Mesenchymal stem cell (in vitro differentiated cells and primary cell): ENCODE measurements at regions not wholly inside any gene's neighbourhood (a gene's known extent, or its start where the extent isn't known, plus 50 kb on each side); places are given as distances from the start of the nearest gene placed in this dataset.

Experiments
- DNase-seq: peaks from one replicate; pipeline ENCODE4 v3.0.0-alpha.2; 2013
- H2AFZ ChIP-seq: one replicate; pipeline ENCODE4 v1.6.1; 2013; ENCODE audit warnings: low read depth, mild to moderate bottlenecking, control low read depth, inconsistent platforms, low read length, moderate library complexity
- H2AK5ac ChIP-seq: 2 replicates; pipeline ENCODE4 v1.6.1; 2013; ENCODE audit warnings: low read length, moderate library complexity, mild to moderate bottlenecking, inconsistent platforms; ENCODE audit not compliant: severe bottlenecking
- H2BK120ac ChIP-seq: one replicate; pipeline ENCODE4 v1.6.1; 2013; ENCODE audit warnings: low read depth, mild to moderate bottlenecking, inconsistent platforms, low read length, moderate library complexity
- H2BK12ac ChIP-seq, 2 experiments: one replicate each; pipeline ENCODE4 v1.6.1; 2013; ENCODE audit warnings: inconsistent platforms in 2 of 2, low read length in 2 of 2, mild to moderate bottlenecking in 2 of 2, moderate library complexity in 2 of 2, control low read depth in 1 of 2
- H2BK15ac ChIP-seq: one replicate; pipeline ENCODE4 v1.6.1; 2013; ENCODE audit warnings: mild to moderate bottlenecking, low read depth, inconsistent platforms; ENCODE audit not compliant: poor library complexity, severe bottlenecking
- H2BK5ac ChIP-seq: 2 replicates; pipeline ENCODE4 v1.6.1; 2013; ENCODE audit warnings: low read depth, mild to moderate bottlenecking, low read length, control low read depth, inconsistent platforms; ENCODE audit not compliant: poor library complexity, severe bottlenecking
- H3K14ac ChIP-seq, 2 experiments: one replicate each; pipeline ENCODE4 v1.6.1; 2013; ENCODE audit warnings: inconsistent platforms in 2 of 2, low read length in 2 of 2, control low read depth in 1 of 2, mild to moderate bottlenecking in 1 of 2, moderate library complexity in 1 of 2
- H3K18ac ChIP-seq, 2 experiments: one replicate each; pipeline ENCODE4 v1.6.1; 2013; ENCODE audit warnings: inconsistent platforms in 2 of 2, low read length in 2 of 2, control low read depth in 1 of 2, low read depth in 1 of 2, mild to moderate bottlenecking in 1 of 2
- H3K23ac ChIP-seq, 2 experiments: one replicate each; pipeline ENCODE4 v1.6.1; 2013; ENCODE audit warnings: inconsistent platforms in 2 of 2, low read length in 2 of 2, mild to moderate bottlenecking in 2 of 2, moderate library complexity in 2 of 2, control low read depth in 1 of 2
- H3K27ac ChIP-seq: 2 replicates; pipeline ENCODE4 v1.5.1; 2013; ENCODE audit warnings: mild to moderate bottlenecking, moderate library complexity, low read length, control low read depth, inconsistent platforms; ENCODE audit not compliant: poor library complexity, severe bottlenecking
- H3K27me3 ChIP-seq, 2 experiments: 2 replicates each; pipeline versions ENCODE4 v1.6.1 to v1.7.0; 2013; ENCODE audit warnings: low read length in 2 of 2, mild to moderate bottlenecking in 2 of 2, moderate library complexity in 2 of 2, control low read depth in 1 of 2, inconsistent platforms in 1 of 2; ENCODE audit not compliant: control insufficient read depth in 1 of 2, insufficient read depth in 1 of 2
- H3K36me3 ChIP-seq, 2 experiments: 2 replicates each; pipeline versions ENCODE4 v1.6.1 to v1.7.0; 2013; ENCODE audit warnings: low read length in 2 of 2, control low read depth in 1 of 2, inconsistent platforms in 1 of 2, low read depth in 1 of 2, mild to moderate bottlenecking in 1 of 2; ENCODE audit not compliant: insufficient read depth in 2 of 2, control insufficient read depth in 1 of 2
- H3K4ac ChIP-seq, 2 experiments: one replicate each; pipeline ENCODE4 v1.6.1; 2013; ENCODE audit warnings: inconsistent platforms in 2 of 2, low read length in 2 of 2, mild to moderate bottlenecking in 2 of 2, moderate library complexity in 2 of 2, control low read depth in 1 of 2, low read depth in 1 of 2
- H3K4me1 ChIP-seq: 2 replicates; pipeline ENCODE4 v1.6.1; 2013; ENCODE audit warnings: low read depth, low read length, control low read depth; ENCODE audit not compliant: control insufficient read depth, insufficient read depth
- H3K4me2 ChIP-seq: 2 replicates; pipeline ENCODE4 v1.6.1; 2013; ENCODE audit warnings: low read length, mild to moderate bottlenecking, inconsistent platforms; ENCODE audit not compliant: poor library complexity, severe bottlenecking
- H3K4me3 ChIP-seq, 2 experiments: 2 replicates each; pipeline versions ENCODE4 v1.5.1 to v1.7.0; 2013; ENCODE audit warnings: low read length in 2 of 2, mild to moderate bottlenecking in 2 of 2, control low read depth in 1 of 2, low read depth in 1 of 2; ENCODE audit not compliant: insufficient read depth in 1 of 2
- H3K79me1 ChIP-seq: replicated peaks from 2 replicates; pipeline ENCODE4 v1.6.1; 2013; ENCODE audit warnings: mild to moderate bottlenecking, control low read depth, low read length, inconsistent platforms; ENCODE audit not compliant: poor library complexity, severe bottlenecking
- H3K9ac ChIP-seq: 2 replicates; pipeline ENCODE4 v1.7.0; 2013; ENCODE audit warnings: mild to moderate bottlenecking, low read length, moderate library complexity
- H3K9me3 ChIP-seq: 2 replicates; pipeline ENCODE4 v1.7.0; 2013; ENCODE audit warnings: mild to moderate bottlenecking, low read length; ENCODE audit not compliant: control insufficient read depth
- H4K8ac ChIP-seq: one replicate; pipeline ENCODE4 v1.6.1; 2013; ENCODE audit warnings: inconsistent platforms, mild to moderate bottlenecking, low read length, moderate library complexity
- H4K91ac ChIP-seq: one replicate; pipeline ENCODE4 v1.6.1; 2013; ENCODE audit warnings: mild to moderate bottlenecking, low read length, inconsistent platforms
- WGBS: methylation state at CpG from one replicate; pipeline ENCODE4 v1.1.7; 2013; ENCODE audit warnings: mixed read lengths; 5-methylcytosine and 5-hydroxymethylcytosine counted together

GRCh38 chr14:27370775-27371174 is 772.9 kb upstream of the NOVA1 start:
- no peak overlapping the region for H3K4me3 ChIP-seq
- no peak overlapping the region for H3K18ac ChIP-seq
- H2BK120ac ChIP-seq: no peak overlapping the region
- H2AFZ ChIP-seq: no peak overlapping the region
- H3K9ac ChIP-seq: no peak overlapping the region
- no peaks in the 10 kb centered on the region for H3K79me1 ChIP-seq
- H2BK12ac ChIP-seq: no peak overlapping the region
- no peak overlapping the region for H3K4ac ChIP-seq
- H3K27ac ChIP-seq: no peak overlapping the region
- no peak overlapping the region for H3K14ac ChIP-seq
- H4K91ac ChIP-seq: no peak overlapping the region
- H4K8ac ChIP-seq: no peak overlapping the region
- no peak for DNase-seq
- H2BK15ac ChIP-seq: no peak overlapping the region
- no peaks in the 10 kb centered on the region for H3K4me1 ChIP-seq
- no peaks in the 10 kb centered on the region for H3K27me3 ChIP-seq
- H3K23ac ChIP-seq: no peak overlapping the region
- no peak overlapping the region for H2BK5ac ChIP-seq
- no peak overlapping the region for H3K4me2 ChIP-seq
- H3K36me3 ChIP-seq: no peaks in the 10 kb centered on the region
- H2AK5ac ChIP-seq: no peak overlapping the region
- H3K9me3 ChIP-seq: peaks cover under 1% of the 10 kb centered on the region

GRCh38 chr14:27371209-27371608 is 773.4 kb upstream of the NOVA1 start:
- H4K8ac ChIP-seq: no peak overlapping the region
- H2AK5ac ChIP-seq: no peak overlapping the region
- no peak for DNase-seq
- no peaks in the 10 kb centered on the region for H3K4me1 ChIP-seq
- H4K91ac ChIP-seq: no peak overlapping the region
- no peak overlapping the region for H3K9ac ChIP-seq
- H3K14ac ChIP-seq: no peak overlapping the region
- H3K36me3 ChIP-seq: no peaks in the 10 kb centered on the region
- H2BK5ac ChIP-seq: no peak overlapping the region
- no peak overlapping the region for H3K18ac ChIP-seq
- H2AFZ ChIP-seq: no peak overlapping the region
- H2BK120ac ChIP-seq: no peak overlapping the region
- no peaks in the 10 kb centered on the region for H3K27me3 ChIP-seq
- peaks cover 4% of the 10 kb centered on the region for H3K9me3 ChIP-seq
- H3K4ac ChIP-seq: no peak overlapping the region
- no peak overlapping the region for H3K4me2 ChIP-seq
- H2BK15ac ChIP-seq: no peak overlapping the region
- no peaks in the 10 kb centered on the region for H3K79me1 ChIP-seq
- WGBS: 100% methylated on average over 3 of the region's 4 CpGs
- H2BK12ac ChIP-seq: no peak overlapping the region
- H3K4me3 ChIP-seq: no peak overlapping the region
- H3K23ac ChIP-seq: no peak overlapping the region
- no peak overlapping the region for H3K27ac ChIP-seq

GRCh38 chr14:27371868-27372267 is 774.0 kb upstream of the NOVA1 start:
- no CpG with 5 or more reads among the region's 4 CpGs for WGBS
- Histone ChIP-seq H3K9me3 (peaks cover 11% of the 10 kb centered on the region), H4K91ac (no peak overlapping the region), H3K9ac (no peak overlapping the region), H2BK15ac (no peak overlapping the region), H3K4me1 (no peaks in the 10 kb centered on the region), H3K4ac (no peak overlapping the region), H2AFZ (no peak overlapping the region), H2BK12ac (no peak overlapping the region), H3K14ac (no peak overlapping the region), H3K4me2 (no peak overlapping the region), H3K36me3 (no peaks in the 10 kb centered on the region), H4K8ac (no peak overlapping the region), H3K18ac (no peak overlapping the region), H3K27ac (no peak overlapping the region), H3K27me3 (no peaks in the 10 kb centered on the region), H2BK120ac (no peak overlapping the region), H2AK5ac (no peak overlapping the region), H3K23ac (no peak overlapping the region), H3K4me3 (no peak overlapping the region), H2BK5ac (no peak overlapping the region), H3K79me1 (no peaks in the 10 kb centered on the region)
- DNase-seq: no peak

GRCh38 chr14:27372771-27373170 is 774.9 kb upstream of the NOVA1 start:
- DNase-seq: no peak
- H3K27me3 ChIP-seq: no peaks in the 10 kb centered on the region
- H2AFZ ChIP-seq: no peak overlapping the region
- H3K23ac ChIP-seq: no peak overlapping the region
- H3K9me3 ChIP-seq: peaks cover 11% of the 10 kb centered on the region
- no peak overlapping the region for H3K9ac ChIP-seq
- no peak overlapping the region for H3K18ac ChIP-seq
- H3K4me3 ChIP-seq: no peak overlapping the region
- no peak overlapping the region for H3K27ac ChIP-seq
- H3K79me1 ChIP-seq: no peaks in the 10 kb centered on the region
- no peak overlapping the region for H2BK12ac ChIP-seq
- no peak overlapping the region for H3K14ac ChIP-seq
- H3K4ac ChIP-seq: no peak overlapping the region
- no peak overlapping the region for H2BK15ac ChIP-seq
- H3K4me1 ChIP-seq: no peaks in the 10 kb centered on the region
- no peak overlapping the region for H2BK5ac ChIP-seq
- no peak overlapping the region for H2BK120ac ChIP-seq
- no peaks in the 10 kb centered on the region for H3K36me3 ChIP-seq
- no peak overlapping the region for H3K4me2 ChIP-seq
- H2AK5ac ChIP-seq: no peak overlapping the region
- H4K8ac ChIP-seq: no peak overlapping the region
- no peak overlapping the region for H4K91ac ChIP-seq
